Mesenchymal stem cell (in vitro differentiated cells and primary cell): ENCODE measurements at regions not wholly inside any gene's neighbourhood (a gene's known extent, or its start where the extent isn't known, plus 50 kb on each side); places are given as distances from the start of the nearest gene placed in this dataset.

Experiments used
- DNase-seq: peaks from one replicate; pipeline ENCODE4 v3.0.0-alpha.2; 2013
- H2AFZ ChIP-seq: one replicate; pipeline ENCODE4 v1.6.1; 2013; ENCODE audit warnings: low read depth, mild to moderate bottlenecking, control low read depth, inconsistent platforms, low read length, moderate library complexity
- H2AK5ac ChIP-seq: 2 replicates; pipeline ENCODE4 v1.6.1; 2013; ENCODE audit warnings: low read length, moderate library complexity, mild to moderate bottlenecking, inconsistent platforms; ENCODE audit not compliant: severe bottlenecking
- H2BK120ac ChIP-seq: one replicate; pipeline ENCODE4 v1.6.1; 2013; ENCODE audit warnings: low read depth, mild to moderate bottlenecking, inconsistent platforms, low read length, moderate library complexity
- H2BK12ac ChIP-seq, 2 experiments: one replicate each; pipeline ENCODE4 v1.6.1; 2013; ENCODE audit warnings: inconsistent platforms in 2 of 2, low read length in 2 of 2, mild to moderate bottlenecking in 2 of 2, moderate library complexity in 2 of 2, control low read depth in 1 of 2
- H2BK15ac ChIP-seq: one replicate; pipeline ENCODE4 v1.6.1; 2013; ENCODE audit warnings: mild to moderate bottlenecking, low read depth, inconsistent platforms; ENCODE audit not compliant: poor library complexity, severe bottlenecking
- H2BK5ac ChIP-seq: 2 replicates; pipeline ENCODE4 v1.6.1; 2013; ENCODE audit warnings: low read depth, mild to moderate bottlenecking, low read length, control low read depth, inconsistent platforms; ENCODE audit not compliant: poor library complexity, severe bottlenecking
- H3K14ac ChIP-seq, 2 experiments: one replicate each; pipeline ENCODE4 v1.6.1; 2013; ENCODE audit warnings: inconsistent platforms in 2 of 2, low read length in 2 of 2, control low read depth in 1 of 2, mild to moderate bottlenecking in 1 of 2, moderate library complexity in 1 of 2
- H3K18ac ChIP-seq, 2 experiments: one replicate each; pipeline ENCODE4 v1.6.1; 2013; ENCODE audit warnings: inconsistent platforms in 2 of 2, low read length in 2 of 2, control low read depth in 1 of 2, low read depth in 1 of 2, mild to moderate bottlenecking in 1 of 2
- H3K23ac ChIP-seq, 2 experiments: one replicate each; pipeline ENCODE4 v1.6.1; 2013; ENCODE audit warnings: inconsistent platforms in 2 of 2, low read length in 2 of 2, mild to moderate bottlenecking in 2 of 2, moderate library complexity in 2 of 2, control low read depth in 1 of 2
- H3K27ac ChIP-seq: 2 replicates; pipeline ENCODE4 v1.5.1; 2013; ENCODE audit warnings: mild to moderate bottlenecking, moderate library complexity, low read length, control low read depth, inconsistent platforms; ENCODE audit not compliant: poor library complexity, severe bottlenecking
- H3K27me3 ChIP-seq, 2 experiments: 2 replicates each; pipeline versions ENCODE4 v1.6.1 to v1.7.0; 2013; ENCODE audit warnings: low read length in 2 of 2, mild to moderate bottlenecking in 2 of 2, moderate library complexity in 2 of 2, control low read depth in 1 of 2, inconsistent platforms in 1 of 2; ENCODE audit not compliant: control insufficient read depth in 1 of 2, insufficient read depth in 1 of 2
- H3K36me3 ChIP-seq, 2 experiments: 2 replicates each; pipeline versions ENCODE4 v1.6.1 to v1.7.0; 2013; ENCODE audit warnings: low read length in 2 of 2, control low read depth in 1 of 2, inconsistent platforms in 1 of 2, low read depth in 1 of 2, mild to moderate bottlenecking in 1 of 2; ENCODE audit not compliant: insufficient read depth in 2 of 2, control insufficient read depth in 1 of 2
- H3K4ac ChIP-seq, 2 experiments: one replicate each; pipeline ENCODE4 v1.6.1; 2013; ENCODE audit warnings: inconsistent platforms in 2 of 2, low read length in 2 of 2, mild to moderate bottlenecking in 2 of 2, moderate library complexity in 2 of 2, control low read depth in 1 of 2, low read depth in 1 of 2
- H3K4me1 ChIP-seq: 2 replicates; pipeline ENCODE4 v1.6.1; 2013; ENCODE audit warnings: low read depth, low read length, control low read depth; ENCODE audit not compliant: control insufficient read depth, insufficient read depth
- H3K4me2 ChIP-seq: 2 replicates; pipeline ENCODE4 v1.6.1; 2013; ENCODE audit warnings: low read length, mild to moderate bottlenecking, inconsistent platforms; ENCODE audit not compliant: poor library complexity, severe bottlenecking
- H3K4me3 ChIP-seq, 2 experiments: 2 replicates each; pipeline versions ENCODE4 v1.5.1 to v1.7.0; 2013; ENCODE audit warnings: low read length in 2 of 2, mild to moderate bottlenecking in 2 of 2, control low read depth in 1 of 2, low read depth in 1 of 2; ENCODE audit not compliant: insufficient read depth in 1 of 2
- H3K79me1 ChIP-seq: replicated peaks from 2 replicates; pipeline ENCODE4 v1.6.1; 2013; ENCODE audit warnings: mild to moderate bottlenecking, control low read depth, low read length, inconsistent platforms; ENCODE audit not compliant: poor library complexity, severe bottlenecking
- H3K9ac ChIP-seq: 2 replicates; pipeline ENCODE4 v1.7.0; 2013; ENCODE audit warnings: mild to moderate bottlenecking, low read length, moderate library complexity
- H3K9me3 ChIP-seq: 2 replicates; pipeline ENCODE4 v1.7.0; 2013; ENCODE audit warnings: mild to moderate bottlenecking, low read length; ENCODE audit not compliant: control insufficient read depth
- H4K8ac ChIP-seq: one replicate; pipeline ENCODE4 v1.6.1; 2013; ENCODE audit warnings: inconsistent platforms, mild to moderate bottlenecking, low read length, moderate library complexity
- H4K91ac ChIP-seq: one replicate; pipeline ENCODE4 v1.6.1; 2013; ENCODE audit warnings: mild to moderate bottlenecking, low read length, inconsistent platforms
- WGBS: methylation state at CpG from one replicate; pipeline ENCODE4 v1.1.7; 2013; ENCODE audit warnings: mixed read lengths; 5-methylcytosine and 5-hydroxymethylcytosine counted together

DNA sequence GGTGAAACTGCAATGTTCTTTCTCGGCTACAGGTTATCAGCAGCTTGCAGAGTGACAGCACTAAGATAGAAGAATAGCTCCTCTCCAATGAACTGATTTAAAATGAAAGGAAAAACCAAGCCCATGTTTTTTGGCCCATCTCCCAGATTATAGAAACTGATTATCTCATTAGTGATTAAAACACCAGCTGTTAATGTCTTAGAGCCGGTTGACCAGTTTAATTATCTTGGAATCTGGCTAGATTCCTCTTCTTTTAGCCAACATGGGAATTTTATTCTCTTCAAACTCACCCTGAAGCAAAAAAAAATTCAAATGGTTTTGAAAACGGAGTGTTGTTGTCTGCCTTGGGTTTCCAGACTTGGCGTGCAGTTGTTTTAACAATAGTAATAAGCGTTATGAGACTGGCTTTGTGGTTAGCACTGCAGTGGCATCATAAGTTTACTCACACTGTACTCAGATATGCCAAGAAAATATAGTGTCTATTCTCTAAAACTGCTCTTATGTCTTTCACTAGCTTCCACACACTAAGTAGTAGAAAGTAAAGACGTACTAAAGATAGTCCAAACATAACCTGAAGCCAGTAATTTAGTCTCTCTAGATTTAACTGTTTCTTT, 665.3 kb downstream of the STK39 start:
- H2BK12ac ChIP-seq, result no peak overlapping the region
- no peak overlapping the region for H2BK5ac ChIP-seq
- peak overlapping the region; percentile 43 for H3K9ac ChIP-seq
- no peak overlapping the region for H2BK15ac ChIP-seq
- no peak overlapping the region for H3K14ac ChIP-seq
- peaks cover 3% of the 10 kb centered on the region for H3K4me1 ChIP-seq
- H4K91ac ChIP-seq, result no peak overlapping the region
- H3K9me3 ChIP-seq, result no peaks in the 10 kb centered on the region
- H2BK120ac ChIP-seq, result no peak overlapping the region
- no peak overlapping the region for H3K23ac ChIP-seq
- peak; percentile 29 for DNase-seq
- H3K27ac ChIP-seq, result no peak overlapping the region
- no peak overlapping the region for H2AFZ ChIP-seq
- H3K4ac ChIP-seq, result no peak overlapping the region
- H3K4me2 ChIP-seq, result no peak overlapping the region
- peak overlapping the region in 1 of 2 experiments; percentile 63 for H3K4me3 ChIP-seq
- WGBS, result 75% methylated on average over 5 of the region's 6 CpGs
- H3K36me3 ChIP-seq, result no peaks in the 10 kb centered on the region
- no peaks in the 10 kb centered on the region for H3K27me3 ChIP-seq
- no peak overlapping the region for H4K8ac ChIP-seq
- no peak overlapping the region for H3K18ac ChIP-seq
- no peaks in the 10 kb centered on the region for H3K79me1 ChIP-seq
- no peak overlapping the region for H2AK5ac ChIP-seq

GRCh38 chr2:167579826-167580225, 667.6 kb downstream of the STK39 start:
- 100% methylated on average over 2 of the region's 2 CpGs for WGBS
- no peak for DNase-seq
- no peak overlapping the region for H3K27ac ChIP-seq

DNA sequence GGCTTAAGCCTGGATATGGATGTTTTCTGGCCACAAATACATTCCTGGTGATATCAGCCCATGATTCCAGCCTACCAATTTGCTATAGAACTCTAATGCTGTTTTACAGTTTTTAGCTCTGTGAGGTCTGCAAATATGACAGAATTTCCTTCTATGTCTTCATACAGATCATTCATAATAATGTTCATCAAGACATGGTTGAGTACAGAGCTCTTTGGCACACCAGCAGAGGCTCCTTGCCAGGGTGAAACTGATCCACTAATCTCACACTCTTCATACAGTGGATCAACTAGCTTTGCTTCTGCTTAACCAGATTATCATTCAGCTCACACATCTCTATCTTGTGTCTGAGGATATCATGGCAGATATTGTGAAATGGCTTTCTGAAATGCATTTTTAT, 672.1 kb downstream of the STK39 start:
- Histone ChIP-seq H3K9me3 (no peaks in the 10 kb centered on the region), H3K23ac (no peak overlapping the region), H2BK15ac (no peak overlapping the region), H3K4me2 (no peak overlapping the region), H4K8ac (no peak overlapping the region), H3K27ac (no peak overlapping the region), H3K4ac (no peak overlapping the region), H2BK12ac (no peak overlapping the region), H2AFZ (no peak overlapping the region), H2BK120ac (no peak overlapping the region), H2BK5ac (no peak overlapping the region), H3K4me3 (no peak overlapping the region), H2AK5ac (no peak overlapping the region), H3K36me3 (no peaks in the 10 kb centered on the region), H3K27me3 (no peaks in the 10 kb centered on the region), H3K18ac (no peak overlapping the region), H3K14ac (no peak overlapping the region), H4K91ac (no peak overlapping the region), H3K9ac (no peak overlapping the region), H3K79me1 (no peaks in the 10 kb centered on the region), H3K4me1 (no peaks in the 10 kb centered on the region)
- no peak for DNase-seq

More at GRCh38 chr2:167579826-167580225, 667.6 kb downstream of the STK39 start:
- no peak overlapping the region for H2BK120ac ChIP-seq
- peaks cover 3% of the 10 kb centered on the region for H3K4me1 ChIP-seq
- H3K14ac ChIP-seq, result no peak overlapping the region
- no peaks in the 10 kb centered on the region for H3K79me1 ChIP-seq
- H3K9me3 ChIP-seq, result no peaks in the 10 kb centered on the region
- H2AFZ ChIP-seq, result no peak overlapping the region
- no peak overlapping the region for H3K4me2 ChIP-seq
- H2BK5ac ChIP-seq, result no peak overlapping the region
- H3K9ac ChIP-seq, result no peak overlapping the region
- H4K91ac ChIP-seq, result no peak overlapping the region
- no peak overlapping the region for H3K23ac ChIP-seq
- H3K36me3 ChIP-seq, result no peaks in the 10 kb centered on the region
- H2BK15ac ChIP-seq, result no peak overlapping the region
- H3K18ac ChIP-seq, result no peak overlapping the region
- no peaks in the 10 kb centered on the region for H3K27me3 ChIP-seq
- H3K4me3 ChIP-seq, result no peak overlapping the region
- no peak overlapping the region for H3K4ac ChIP-seq
- H2BK12ac ChIP-seq, result no peak overlapping the region
- H2AK5ac ChIP-seq, result no peak overlapping the region
- H4K8ac ChIP-seq, result no peak overlapping the region

GRCh38 chr2:167572883-167573619, 674.3 kb downstream of the STK39 start:
- Histone ChIP-seq H3K23ac (no peak overlapping the region), H2AK5ac (no peak overlapping the region), H2AFZ (no peak overlapping the region), H3K9me3 (no peaks in the 10 kb centered on the region), H3K4ac (no peak overlapping the region), H3K36me3 (no peaks in the 10 kb centered on the region), H2BK120ac (no peak overlapping the region), H3K79me1 (no peaks in the 10 kb centered on the region), H3K27me3 (no peaks in the 10 kb centered on the region), H2BK5ac (no peak overlapping the region), H3K27ac (no peak overlapping the region), H3K4me3 (no peak overlapping the region), H4K8ac (no peak overlapping the region), H3K4me1 (no peaks in the 10 kb centered on the region), H4K91ac (no peak overlapping the region), H3K4me2 (no peak overlapping the region), H2BK15ac (no peak overlapping the region), H3K14ac (no peak overlapping the region), H2BK12ac (no peak overlapping the region), H3K18ac (no peak overlapping the region), H3K9ac (no peak overlapping the region)
- WGBS, result no CpG with 5 or more reads among the region's 1 CpG
- DNase-seq, result no peak
